ENCODE measurements at regions not wholly inside any gene's neighbourhood (a gene's known extent, or its start where the extent isn't known, plus 50 kb on each side); places are given as distances from the start of the nearest gene placed in this dataset.

GRCh38 chr17:71741836-71742235, 379.0 kb upstream of the SOX9 start:
- intact Hi-C loops (cut with DNase I): no loop called here
- Histone ChIP-seq H3K27me3 (peaks cover 0 to 2% (median 0%) of the 10 kb centered on the region in 7 donors), H3K4me1 (no peaks in the 10 kb centered on the region), H3K9me3 (no peaks in the 10 kb centered on the region), H3K4me3 (no peak overlapping the region), H3K36me3 (no peaks in the 10 kb centered on the region), H3K27ac (no peak overlapping the region)
- no peak for TF ChIP-seq CTCF (IDR thresholded peaks at IDR 0.05)
- DNase-seq (no peak), ATAC-seq (no peak)

- Histone ChIP-seq H3K4me3 (no peak overlapping the region), H3K27ac (no peak overlapping the region), H3K4me1 (no peaks in the 10 kb centered on the region), H3K36me3 (no peaks in the 10 kb centered on the region), H3K27me3 (peaks cover 0 to 9% (median 0%) of the 10 kb centered on the region in 7 donors), H3K9me3 (no peaks in the 10 kb centered on the region)
- DNase-seq: no peak
- intact Hi-C loops (cut with DNase I): no loop called here
- TF ChIP-seq CTCF (IDR thresholded peaks at IDR 0.05): no peak
- ATAC-seq: no peak
Measured at GRCh38 chr17:71748872-71749271, 371.9 kb upstream of the SOX9 start.

GRCh38 chr17:71753070-71753469, 367.8 kb upstream of the SOX9 start:
- H3K4me3 ChIP-seq: no peak overlapping the region
- TF ChIP-seq CTCF (IDR thresholded peaks at IDR 0.05): no peak
- DNase-seq: no peak
- no peak for ATAC-seq
- intact Hi-C loops (cut with DNase I): no loop called here
- H3K27ac ChIP-seq: no peak overlapping the region
- no peaks in the 10 kb centered on the region for H3K9me3 ChIP-seq
- no peaks in the 10 kb centered on the region for H3K36me3 ChIP-seq
- peaks cover 0 to 9% (median 0%) of the 10 kb centered on the region in 7 donors for H3K27me3 ChIP-seq
- 87 to 88% methylated on average over 3 of the region's 3 CpGs for WGBS, 2 donors
- no peaks in the 10 kb centered on the region for H3K4me1 ChIP-seq

GRCh38 chr17:71757156-71757555, 363.7 kb upstream of the SOX9 start:
- DNase-seq (no peak), ATAC-seq (no peak)
- intact Hi-C loops (cut with DNase I): no loop called here
- no peaks in the 10 kb centered on the region for H3K4me1 ChIP-seq
- no peak for TF ChIP-seq CTCF (IDR thresholded peaks at IDR 0.05)
- no peak overlapping the region for H3K27ac ChIP-seq
- H3K9me3 ChIP-seq: no peaks in the 10 kb centered on the region
- no peak overlapping the region for H3K4me3 ChIP-seq
- 68 to 81% methylated on average over 5 of the region's 5 CpGs for WGBS, 2 donors
- peaks cover 0 to 1% (median 0%) of the 10 kb centered on the region in 7 donors for H3K27me3 ChIP-seq
- no peaks in the 10 kb centered on the region for H3K36me3 ChIP-seq

- TF ChIP-seq CTCF (IDR thresholded peaks at IDR 0.05): no peak
- intact Hi-C loops (cut with DNase I): no loop called here
- Histone ChIP-seq H3K27me3 (no peaks in the 10 kb centered on the region), H3K4me3 (no peak overlapping the region), H3K36me3 (no peaks in the 10 kb centered on the region), H3K4me1 (no peaks in the 10 kb centered on the region), H3K27ac (no peak overlapping the region), H3K9me3 (no peaks in the 10 kb centered on the region)
- no peak for ATAC-seq
- no peak for DNase-seq
- WGBS, 2 donors: 93 to 100% methylated on average over 1 of the region's 1 CpG
Measured at GRCh38 chr17:71757956-71758355, 362.9 kb upstream of the SOX9 start.
